ENCODE measurements at regions not wholly inside any gene's neighbourhood (a gene's known extent, or its start where the extent isn't known, plus 50 kb on each side); places are given as distances from the start of the nearest gene placed in this dataset.

DNA sequence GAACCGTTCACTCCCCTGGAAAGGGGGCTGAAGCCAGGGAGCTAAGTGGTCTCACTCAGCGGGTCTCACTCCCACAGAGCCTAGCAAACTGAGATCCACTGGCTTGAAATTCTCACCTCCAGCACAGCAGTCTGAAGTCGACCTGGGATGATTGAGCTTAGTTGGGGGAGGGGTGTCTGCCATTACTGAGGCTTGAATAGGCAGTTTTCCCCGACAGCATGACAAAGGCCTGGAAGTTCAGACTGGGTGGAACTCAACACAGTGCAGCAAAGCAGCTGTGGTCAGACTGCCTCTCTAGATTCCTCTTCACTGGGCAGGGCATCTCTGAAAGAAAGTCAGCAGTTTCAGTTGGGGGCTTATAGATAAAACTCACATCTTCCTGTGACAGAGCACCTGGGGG lies 292.5 kb downstream of the NUP35 start:
- no peak overlapping the region for H3K4me3 ChIP-seq (ENCODE audit: low read depth, low read length, poor library complexity, severe bottlenecking)
- no peaks in the 10 kb centered on the region for H3K9me2 ChIP-seq (ENCODE audit: low read depth, low read length)
- H2AFZ ChIP-seq (ENCODE audit: low read length) = no peak overlapping the region
- TF ChIP-seq, protein P1, sequence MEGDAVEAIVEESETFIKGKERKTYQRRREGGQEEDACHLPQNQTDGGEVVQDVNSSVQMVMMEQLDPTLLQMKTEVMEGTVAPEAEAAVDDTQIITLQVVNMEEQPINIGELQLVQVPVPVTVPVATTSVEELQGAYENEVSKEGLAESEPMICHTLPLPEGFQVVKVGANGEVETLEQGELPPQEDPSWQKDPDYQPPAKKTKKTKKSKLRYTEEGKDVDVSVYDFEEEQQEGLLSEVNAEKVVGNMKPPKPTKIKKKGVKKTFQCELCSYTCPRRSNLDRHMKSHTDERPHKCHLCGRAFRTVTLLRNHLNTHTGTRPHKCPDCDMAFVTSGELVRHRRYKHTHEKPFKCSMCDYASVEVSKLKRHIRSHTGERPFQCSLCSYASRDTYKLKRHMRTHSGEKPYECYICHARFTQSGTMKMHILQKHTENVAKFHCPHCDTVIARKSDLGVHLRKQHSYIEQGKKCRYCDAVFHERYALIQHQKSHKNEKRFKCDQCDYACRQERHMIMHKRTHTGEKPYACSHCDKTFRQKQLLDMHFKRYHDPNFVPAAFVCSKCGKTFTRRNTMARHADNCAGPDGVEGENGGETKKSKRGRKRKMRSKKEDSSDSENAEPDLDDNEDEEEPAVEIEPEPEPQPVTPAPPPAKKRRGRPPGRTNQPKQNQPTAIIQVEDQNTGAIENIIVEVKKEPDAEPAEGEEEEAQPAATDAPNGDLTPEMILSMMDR (IDR thresholded peaks at IDR 0.05; ENCODE audit: low read length) = no peak
- TF ChIP-seq EZH2 (IDR thresholded peaks at IDR 0.05; ENCODE audit: borderline replicate concordance, low read length) = no peak
- no peak overlapping the region for H3K4me2 ChIP-seq (ENCODE audit: low read length)
- H4K20me1 ChIP-seq (ENCODE audit: insufficient read depth, low read length) = no peaks in the 10 kb centered on the region
- no peaks in the 10 kb centered on the region for H3F3A ChIP-seq (ENCODE audit: insufficient read depth, low read length)
- H3K27ac ChIP-seq (ENCODE audit: low read depth, low read length, poor library complexity, severe bottlenecking) = no peak overlapping the region
- H3K9ac ChIP-seq (ENCODE audit: low read length) = no peak overlapping the region
- H3K36me3 ChIP-seq (ENCODE audit: insufficient read depth, low read length) = no peaks in the 10 kb centered on the region
- no peaks in the 10 kb centered on the region for H3K4me1 ChIP-seq (ENCODE audit: insufficient read depth, low read length, severe bottlenecking)
- no peaks in the 10 kb centered on the region for H3K27me3 ChIP-seq (ENCODE audit: insufficient read depth, low read length)
- H3K79me2 ChIP-seq (ENCODE audit: insufficient read depth, low read length) = no peaks in the 10 kb centered on the region
- H3K9me3 ChIP-seq (ENCODE audit: low read length) = no peaks in the 10 kb centered on the region

DNA sequence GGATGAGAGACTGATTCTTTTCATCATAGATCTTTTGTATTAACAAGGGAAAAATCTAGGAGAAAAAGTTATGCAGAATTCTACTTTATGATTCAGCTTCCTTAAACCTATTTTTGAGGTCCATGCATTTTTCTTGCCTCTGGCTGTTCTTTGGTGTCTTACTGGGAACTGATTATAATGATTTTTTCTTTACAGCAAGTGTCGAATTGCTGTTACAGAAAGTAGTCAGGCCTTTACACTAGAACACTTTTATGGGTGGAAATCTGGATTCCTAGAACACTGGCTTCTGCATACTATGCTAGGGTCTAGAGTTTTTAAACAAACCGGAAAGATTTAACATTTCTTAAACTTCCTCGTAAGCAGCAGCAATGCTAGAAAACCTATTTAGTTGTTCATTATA lies 302.6 kb downstream of the NUP35 start:
- Histone ChIP-seq H3K4me1 (ENCODE audit: insufficient read depth, low read length, severe bottlenecking) (no peaks in the 10 kb centered on the region), H2AFZ (ENCODE audit: low read length) (no peak overlapping the region), H3K9ac (ENCODE audit: low read length) (no peak overlapping the region)

DNA sequence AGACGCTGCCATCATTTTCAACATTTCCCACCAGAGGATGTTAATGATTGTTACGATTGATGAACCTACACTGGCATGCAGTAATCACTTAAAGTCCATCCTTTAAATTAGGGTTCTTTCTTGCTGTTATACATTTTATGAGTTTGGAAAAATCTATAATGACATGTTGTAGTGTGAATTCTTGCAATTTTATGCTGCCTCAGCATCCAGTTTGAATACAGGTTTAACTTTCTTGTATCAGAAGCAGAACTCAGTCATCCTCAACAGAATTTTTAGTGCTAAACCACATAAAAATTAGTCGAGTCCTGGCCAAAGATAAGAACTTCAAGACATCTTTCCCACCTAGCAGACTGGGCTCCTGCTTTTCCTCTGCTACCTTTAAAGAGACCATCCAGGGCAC lies 303.3 kb downstream of the NUP35 start:
- Histone ChIP-seq H3K79me2 (ENCODE audit: insufficient read depth, low read length) (no peaks in the 10 kb centered on the region), H3K9me2 (ENCODE audit: low read depth, low read length) (no peaks in the 10 kb centered on the region), H3K36me3 (ENCODE audit: insufficient read depth, low read length) (no peaks in the 10 kb centered on the region), H3K9ac (ENCODE audit: low read length) (no peak overlapping the region), H3K4me2 (ENCODE audit: low read length) (no peak overlapping the region), H3K27me3 (ENCODE audit: insufficient read depth, low read length) (no peaks in the 10 kb centered on the region), H3K27ac (ENCODE audit: low read depth, low read length, poor library complexity, severe bottlenecking) (no peak overlapping the region), H3K9me3 (ENCODE audit: low read length) (no peaks in the 10 kb centered on the region; the same call in 1 of the 2 replicates), H3K4me3 (ENCODE audit: low read depth, low read length, poor library complexity, severe bottlenecking) (no peak overlapping the region), H3F3A (ENCODE audit: insufficient read depth, low read length) (no peaks in the 10 kb centered on the region), H4K20me1 (ENCODE audit: insufficient read depth, low read length) (no peaks in the 10 kb centered on the region), H3K4me1 (ENCODE audit: insufficient read depth, low read length, severe bottlenecking) (no peaks in the 10 kb centered on the region), H2AFZ (ENCODE audit: low read length) (no peak overlapping the region)
- TF ChIP-seq EZH2 (IDR thresholded peaks at IDR 0.05; ENCODE audit: borderline replicate concordance, low read length) = no peak
- TF ChIP-seq, protein P1 (IDR thresholded peaks at IDR 0.05; ENCODE audit: low read length) = no peak

More for the DNA sequence above, 302.6 kb downstream of the NUP35 start:
- TF ChIP-seq EZH2 (IDR thresholded peaks at IDR 0.05; ENCODE audit: borderline replicate concordance, low read length) = no peak
- TF ChIP-seq, protein P1 (IDR thresholded peaks at IDR 0.05; ENCODE audit: low read length) = no peak
- H3K36me3 ChIP-seq (ENCODE audit: insufficient read depth, low read length) = no peaks in the 10 kb centered on the region
- no peak overlapping the region for H3K4me2 ChIP-seq (ENCODE audit: low read length)
- H3K79me2 ChIP-seq (ENCODE audit: insufficient read depth, low read length) = no peaks in the 10 kb centered on the region
- H3K27ac ChIP-seq (ENCODE audit: low read depth, low read length, poor library complexity, severe bottlenecking) = no peak overlapping the region
- no peak overlapping the region for H3K4me3 ChIP-seq (ENCODE audit: low read depth, low read length, poor library complexity, severe bottlenecking)
- H3F3A ChIP-seq (ENCODE audit: insufficient read depth, low read length) = no peaks in the 10 kb centered on the region
- H3K27me3 ChIP-seq (ENCODE audit: insufficient read depth, low read length) = no peaks in the 10 kb centered on the region
- no peaks in the 10 kb centered on the region for H3K9me2 ChIP-seq (ENCODE audit: low read depth, low read length)
- no peaks in the 10 kb centered on the region; the same call in 1 of the 2 replicates for H3K9me3 ChIP-seq (ENCODE audit: low read length)
- H4K20me1 ChIP-seq (ENCODE audit: insufficient read depth, low read length) = no peaks in the 10 kb centered on the region

Data from OCI-LY1 (cell line).